ENCODE measurements at regions not wholly inside any gene's neighbourhood (a gene's known extent, or its start where the extent isn't known, plus 50 kb on each side); places are given as distances from the start of the nearest gene placed in this dataset.

DNA sequence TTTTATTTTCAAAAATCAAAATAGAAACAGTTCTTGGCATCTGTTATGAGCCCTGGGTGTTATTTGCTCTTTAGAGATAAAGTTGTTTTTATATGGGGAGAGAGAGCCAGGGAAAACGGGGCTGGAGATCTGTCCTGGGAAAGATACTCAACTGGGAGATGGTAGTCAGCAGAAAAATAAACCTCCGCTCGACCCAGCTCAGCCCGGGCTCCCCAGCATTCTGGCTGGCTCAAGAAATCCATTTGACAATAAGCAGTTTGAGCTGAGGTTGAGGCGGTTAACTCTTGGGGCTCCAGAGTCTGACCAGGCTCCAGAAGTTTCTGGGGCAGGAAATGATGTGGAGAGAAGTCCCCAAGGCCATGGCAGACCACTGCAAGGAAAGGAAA lies 151.9 kb downstream of the IRX5 start:
- Mint-ChIP-seq H3K4me1 (ENCODE audit: low read depth) (no peaks in the 10 kb centered on the region), H3K27ac (ENCODE audit: unreplicated experiment) (no peak overlapping the region), H3K9me3 (ENCODE audit: low read depth) (no peaks in the 10 kb centered on the region), H3K27me3 (ENCODE audit: low read depth) (peaks cover 5% of the 10 kb centered on the region), H3K36me3 (ENCODE audit: low read depth) (no peaks in the 10 kb centered on the region), H3K4me3 (ENCODE audit: unreplicated experiment) (no peak overlapping the region)
- no peak for TF ChIP-seq CTCF (IDR thresholded peaks at IDR 0.05)
- DNase-seq (ENCODE audit: low spot score) = no peak

DNA sequence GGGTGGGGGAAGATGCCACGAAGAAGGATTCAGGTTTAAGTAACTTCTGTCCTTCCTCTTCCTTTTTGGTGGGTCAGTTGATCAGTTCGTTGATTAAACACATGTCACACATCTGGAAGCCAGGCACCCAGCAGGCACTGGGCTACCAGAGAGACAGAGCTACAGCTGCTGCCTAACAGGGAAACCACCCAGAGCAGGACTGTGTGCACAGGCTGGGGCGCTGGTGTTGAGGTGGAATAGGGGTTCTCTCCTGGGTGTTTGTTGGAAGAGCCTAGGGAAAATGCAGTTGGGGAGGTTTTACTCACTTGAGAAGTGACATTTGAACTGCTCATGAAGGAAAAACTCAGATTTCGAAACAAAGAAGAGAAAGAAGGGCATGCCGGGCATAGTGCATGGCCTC lies 152.4 kb downstream of the IRX5 start:
- H3K4me3 Mint-ChIP-seq (ENCODE audit: unreplicated experiment) = no peak overlapping the region
- H3K36me3 Mint-ChIP-seq (ENCODE audit: low read depth) = no peaks in the 10 kb centered on the region
- DNase-seq (ENCODE audit: low spot score) = no peak
- no peak for TF ChIP-seq CTCF (IDR thresholded peaks at IDR 0.05)
- H3K27ac Mint-ChIP-seq (ENCODE audit: unreplicated experiment) = no peak overlapping the region
- peaks cover 1% of the 10 kb centered on the region for H3K9me3 Mint-ChIP-seq (ENCODE audit: low read depth)
- no peaks in the 10 kb centered on the region for H3K4me1 Mint-ChIP-seq (ENCODE audit: low read depth)
- H3K27me3 Mint-ChIP-seq (ENCODE audit: low read depth) = peaks cover 6% of the 10 kb centered on the region

- Mint-ChIP-seq H3K9me3 (ENCODE audit: low read depth) (peaks cover 13% of the 10 kb centered on the region), H3K27me3 (ENCODE audit: low read depth) (peaks cover 4% of the 10 kb centered on the region), H3K36me3 (ENCODE audit: low read depth) (peaks cover 2% of the 10 kb centered on the region), H3K4me1 (ENCODE audit: low read depth) (no peaks in the 10 kb centered on the region), H3K27ac (ENCODE audit: unreplicated experiment) (no peak overlapping the region), H3K4me3 (ENCODE audit: unreplicated experiment) (no peak overlapping the region)
- DNase-seq (ENCODE audit: low spot score) = no peak
- TF ChIP-seq CTCF (IDR thresholded peaks at IDR 0.05) = no peak
These were observed 157.4 kb downstream of the IRX5 start for GRCh38 chr16:55088098-55088497.

- no peaks in the 10 kb centered on the region for H3K4me1 Mint-ChIP-seq (ENCODE audit: low read depth)
- no peak for TF ChIP-seq CTCF (IDR thresholded peaks at IDR 0.05)
- DNase-seq (ENCODE audit: low spot score) = no peak
- H3K27me3 Mint-ChIP-seq (ENCODE audit: low read depth) = peaks cover 4% of the 10 kb centered on the region
- no peak overlapping the region for H3K27ac Mint-ChIP-seq (ENCODE audit: unreplicated experiment)
- H3K4me3 Mint-ChIP-seq (ENCODE audit: unreplicated experiment) = no peak overlapping the region
- H3K9me3 Mint-ChIP-seq (ENCODE audit: low read depth) = peaks cover 17% of the 10 kb centered on the region
- peaks cover 2% of the 10 kb centered on the region for H3K36me3 Mint-ChIP-seq (ENCODE audit: low read depth)
These were observed 158.9 kb downstream of the IRX5 start for GRCh38 chr16:55089600-55089999.

DNA sequence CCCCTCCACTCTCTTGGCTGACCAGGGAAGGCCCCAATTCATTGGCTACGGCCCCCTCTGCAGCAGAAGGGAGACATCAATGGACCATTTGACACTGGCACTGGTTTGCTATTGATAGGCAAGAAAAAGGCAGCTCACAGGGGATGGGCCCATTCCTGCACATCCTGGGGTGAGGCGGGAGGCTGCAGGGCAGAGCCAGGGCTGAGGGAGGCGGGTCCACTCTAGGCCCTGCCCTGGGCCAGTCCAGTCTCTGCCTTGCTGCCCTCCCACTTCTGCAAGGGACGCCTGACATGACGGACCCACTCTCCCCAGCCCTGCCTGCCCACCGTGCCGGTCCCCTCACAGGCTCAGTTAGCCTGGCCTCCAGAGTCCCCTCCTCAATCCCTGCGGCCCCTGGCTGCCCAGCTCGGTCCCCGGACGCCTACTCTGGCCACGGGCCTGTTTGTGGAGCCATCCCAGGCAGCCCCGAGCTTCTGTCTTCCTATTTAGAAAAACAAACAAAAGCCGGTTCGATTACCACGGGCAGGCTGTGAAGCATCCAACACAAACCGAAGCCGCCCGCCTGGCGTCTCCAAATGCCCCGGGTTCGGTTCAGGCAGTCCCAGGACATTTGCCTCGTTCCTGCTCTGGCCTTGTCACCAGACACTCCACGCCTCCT lies 160.7 kb downstream of the IRX5 start:
- Mint-ChIP-seq H3K4me3 (ENCODE audit: unreplicated experiment) (no peak overlapping the region), H3K36me3 (ENCODE audit: low read depth) (peaks cover 2% of the 10 kb centered on the region), H3K9me3 (ENCODE audit: low read depth) (peaks cover 19% of the 10 kb centered on the region), H3K27me3 (ENCODE audit: low read depth) (peaks cover 4% of the 10 kb centered on the region), H3K27ac (ENCODE audit: unreplicated experiment) (no peak overlapping the region), H3K4me1 (ENCODE audit: low read depth) (no peaks in the 10 kb centered on the region)
- DNase-seq (ENCODE audit: low spot score) = no peak
- no peak for TF ChIP-seq CTCF (IDR thresholded peaks at IDR 0.05)
